ENCODE measurements at regions not wholly inside any gene's neighbourhood (a gene's known extent, or its start where the extent isn't known, plus 50 kb on each side); places are given as distances from the start of the nearest gene placed in this dataset.
A peak's percentile ranks its signal among the peaks of the same experiment; 100 is the strongest.
"Not testable (repeated sequence)": the region's sequence is repeated elsewhere in the genome, so short reads cannot be mapped to it uniquely, and the experiment has no call there.

DNA sequence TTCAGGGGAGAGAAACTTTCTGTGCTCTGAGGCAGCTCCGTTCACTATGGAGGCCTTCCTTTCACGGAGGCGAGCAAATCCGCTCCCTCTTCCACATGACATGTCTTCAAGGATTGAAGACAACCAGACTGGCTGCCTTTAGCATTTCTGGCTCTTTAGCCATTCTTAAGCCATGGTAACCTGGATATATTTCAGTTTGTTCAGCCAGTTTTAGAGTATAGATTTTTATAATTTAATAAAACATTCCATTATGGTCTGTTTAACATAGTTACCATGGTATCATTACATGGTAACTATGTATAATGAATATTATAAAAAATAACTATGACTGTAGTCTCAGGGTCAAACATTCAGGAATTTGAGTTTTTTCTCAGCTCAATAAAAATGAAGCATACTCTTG is 54.2 kb upstream of the NFIA start:
- no peak for DNase-seq

DNA sequence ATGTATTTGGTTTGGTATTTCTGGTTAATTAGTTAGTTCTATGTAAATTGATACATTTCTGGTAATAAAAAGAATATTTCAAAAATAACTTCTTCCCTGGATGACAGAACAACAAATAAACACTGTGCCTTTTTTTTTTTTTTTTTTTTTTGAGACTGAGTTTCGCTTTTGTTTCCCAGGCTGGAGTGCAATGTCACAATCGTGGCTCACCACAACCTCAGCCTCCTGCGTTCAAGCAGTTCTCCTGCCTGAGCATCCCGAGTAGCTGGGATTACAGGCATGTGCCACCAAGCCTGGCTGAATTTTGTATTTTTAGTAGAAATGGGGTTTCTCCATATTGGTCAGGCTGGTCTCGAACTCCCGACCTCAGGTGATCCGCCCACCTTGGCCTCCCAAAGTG is 64.3 kb upstream of the NFIA start:
- not testable (repeated sequence) for DNase-seq

DNA sequence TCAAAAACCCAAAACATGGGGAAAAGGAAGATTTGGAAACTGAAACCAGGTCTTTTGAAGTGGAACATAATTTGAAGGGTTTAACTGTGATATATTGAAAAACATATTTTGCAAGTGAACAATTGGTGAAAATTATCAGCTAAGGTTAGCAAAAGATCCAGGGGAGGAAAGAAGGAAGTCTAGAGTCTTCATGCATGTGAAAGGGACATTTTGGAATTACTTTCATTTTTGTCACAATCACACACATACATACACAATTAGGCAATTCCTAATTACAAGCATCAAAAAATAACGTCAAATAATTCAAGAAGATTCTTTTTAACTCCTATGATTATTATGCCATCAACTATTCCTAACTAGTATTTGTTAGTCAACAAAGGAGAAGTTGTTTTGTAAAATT is 64.7 kb upstream of the NFIA start:
- no peak for DNase-seq

DNA sequence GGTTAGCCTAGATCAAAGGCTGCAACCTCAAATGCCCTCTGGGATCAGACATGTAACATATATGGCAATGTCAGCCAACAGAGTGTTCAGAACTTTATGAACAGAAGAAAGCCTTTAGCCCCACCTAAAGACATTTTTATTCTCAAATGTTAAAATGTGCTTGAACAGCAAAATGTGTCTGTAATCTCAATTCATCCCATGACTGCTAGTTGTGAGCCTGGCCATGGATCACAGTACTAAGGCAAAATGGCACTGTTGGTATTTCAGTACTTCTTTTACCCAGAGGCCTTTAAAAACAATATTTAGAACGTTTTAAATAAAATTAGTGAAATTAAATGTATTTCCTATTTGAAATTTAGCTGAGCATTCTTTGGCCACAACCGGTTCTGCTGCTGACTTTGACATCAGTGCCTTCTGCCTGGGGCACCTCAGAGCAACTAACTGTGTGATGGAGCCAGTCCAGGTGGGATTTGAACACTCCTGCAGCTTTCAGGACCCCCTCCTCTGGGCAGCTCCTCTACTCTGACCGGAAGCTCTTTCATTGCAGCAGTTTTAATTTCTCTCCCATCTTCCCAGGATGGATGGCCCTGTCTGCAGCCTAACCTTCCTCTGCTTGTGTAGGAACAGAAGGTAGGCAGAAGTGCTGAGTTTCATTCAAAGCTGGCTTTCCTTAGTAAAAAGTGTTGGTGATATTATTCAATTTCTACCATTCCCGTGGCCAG is 68.3 kb upstream of the NFIA start:
- DNase-seq = no peak

DNA sequence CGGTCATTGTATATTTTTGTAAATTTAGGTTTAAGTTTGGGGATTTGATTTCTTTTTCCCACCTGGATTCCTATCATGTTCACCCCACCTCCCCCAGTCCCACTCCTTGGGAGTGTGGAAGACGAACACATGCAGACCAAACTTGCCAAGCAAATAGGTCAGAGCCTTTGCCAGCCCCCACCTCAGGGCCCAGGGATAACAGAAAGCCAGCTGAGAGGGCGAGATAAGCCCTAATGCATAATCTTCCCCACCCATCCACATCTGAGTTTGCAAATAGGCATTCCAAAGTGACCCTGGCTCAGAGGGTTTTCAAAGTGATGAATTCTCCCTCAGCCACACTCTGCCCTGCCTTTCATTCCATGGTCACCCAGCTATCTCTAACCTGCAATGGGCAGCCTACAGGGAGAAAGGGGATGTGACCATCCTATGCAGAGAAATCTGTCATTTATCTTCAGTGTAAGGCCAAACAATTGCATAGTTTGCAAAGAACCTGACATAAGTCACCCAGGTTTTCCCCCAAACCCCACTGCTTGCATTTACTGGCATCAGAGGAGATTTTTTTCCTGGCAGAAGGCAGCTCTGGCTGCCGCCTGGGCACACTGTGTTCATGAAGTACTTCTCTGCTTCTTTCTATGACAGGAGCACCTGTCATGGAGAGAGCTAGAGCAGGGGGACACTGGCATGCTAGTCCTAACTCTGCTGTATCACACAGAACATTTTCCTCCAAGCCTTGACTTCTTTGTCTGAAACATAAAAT is 69.0 kb upstream of the NFIA start:
- no peak for DNase-seq

DNA sequence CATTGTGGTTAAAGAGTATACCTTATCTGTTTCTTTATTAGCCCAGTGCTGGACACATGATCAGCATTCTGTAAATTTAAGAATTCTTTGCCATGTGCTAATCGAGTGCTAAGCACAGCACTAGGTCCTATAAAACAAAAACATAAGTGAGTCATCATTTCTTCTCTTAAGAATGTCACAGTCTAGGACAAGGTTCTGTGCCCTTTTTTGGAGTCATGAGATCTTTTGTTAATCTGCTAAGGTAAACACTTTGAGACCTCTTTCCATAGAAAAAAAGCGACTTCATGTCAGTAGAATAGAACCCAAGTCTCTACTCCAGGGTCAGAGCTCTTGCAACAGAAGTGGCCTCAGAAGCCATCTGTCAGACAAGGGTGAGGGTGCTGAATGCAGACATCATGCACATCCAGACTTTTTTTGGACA is 70.0 kb upstream of the NFIA start:
- no peak for DNase-seq

DNA sequence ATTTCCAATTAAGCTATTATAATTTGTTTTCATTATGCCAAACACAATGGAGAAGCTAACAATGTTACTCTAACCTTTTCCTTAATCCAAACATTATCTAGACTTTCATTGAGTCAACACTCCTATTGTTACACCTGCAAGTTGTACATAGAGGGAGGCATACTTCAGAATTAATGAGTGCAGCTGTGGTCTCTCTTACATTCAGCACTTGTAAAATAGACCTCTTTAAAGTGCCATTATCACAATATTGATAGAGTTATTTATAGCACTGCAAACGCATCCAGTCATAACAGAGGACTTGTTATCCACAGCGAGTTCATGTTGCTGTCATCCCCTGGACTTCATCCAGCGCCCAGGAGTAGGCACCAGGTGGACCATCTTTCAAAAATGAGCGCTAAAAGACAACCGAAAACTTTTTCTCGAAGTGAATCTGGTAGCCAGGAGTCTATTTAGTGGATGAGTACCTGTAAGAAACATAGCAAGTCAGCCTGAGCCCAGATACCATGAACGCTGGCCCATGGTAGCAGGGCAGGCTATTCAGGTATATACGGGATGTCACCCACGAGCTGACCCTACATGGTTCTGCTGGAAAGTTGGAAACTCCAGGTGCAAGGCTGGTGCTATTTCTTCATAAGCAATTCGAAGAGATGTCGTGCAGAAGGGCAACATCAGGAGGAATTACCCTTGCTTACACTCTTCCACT is 70.6 kb upstream of the NFIA start:
- DNase-seq = no peak

DNA sequence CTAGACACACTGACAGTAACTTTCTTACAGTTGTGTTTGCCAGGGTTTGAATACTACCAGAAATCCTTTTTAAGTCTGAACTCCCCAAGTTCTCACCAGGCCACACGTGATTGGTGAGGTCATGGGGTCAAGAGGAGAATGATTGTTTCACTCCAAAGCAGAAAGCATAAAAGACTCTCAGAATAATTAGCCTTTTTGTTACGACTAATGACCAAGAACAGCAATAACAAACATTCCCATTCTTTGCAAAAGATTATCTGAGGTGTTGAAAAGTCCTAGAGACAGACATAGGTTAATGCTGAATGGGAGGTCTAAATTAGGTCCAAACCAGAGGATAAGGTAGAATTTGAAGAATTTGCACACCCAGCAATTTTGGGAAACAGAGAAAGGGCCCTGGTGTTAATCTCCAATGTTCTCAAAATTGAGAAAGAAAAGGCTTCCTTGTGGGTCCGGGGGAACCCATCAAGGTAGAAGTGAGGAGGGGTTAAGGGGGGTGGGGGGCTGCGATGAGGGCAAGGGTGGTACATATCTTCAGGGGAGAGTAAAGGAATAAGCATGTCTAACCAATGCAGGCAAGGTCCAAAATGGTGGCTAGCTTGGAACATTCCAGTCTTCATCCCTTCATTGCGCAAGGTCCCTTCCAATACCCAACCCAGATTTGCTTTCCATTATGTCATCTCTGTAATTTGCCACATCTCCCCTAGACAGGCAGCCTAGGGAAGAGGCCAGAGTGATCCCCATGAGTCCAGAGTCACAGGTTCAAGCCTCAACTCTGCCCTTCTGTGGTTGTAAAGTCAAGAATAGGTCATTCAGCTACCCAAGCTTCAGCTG is 74.6 kb upstream of the NFIA start:
- no peak for DNase-seq

DNA sequence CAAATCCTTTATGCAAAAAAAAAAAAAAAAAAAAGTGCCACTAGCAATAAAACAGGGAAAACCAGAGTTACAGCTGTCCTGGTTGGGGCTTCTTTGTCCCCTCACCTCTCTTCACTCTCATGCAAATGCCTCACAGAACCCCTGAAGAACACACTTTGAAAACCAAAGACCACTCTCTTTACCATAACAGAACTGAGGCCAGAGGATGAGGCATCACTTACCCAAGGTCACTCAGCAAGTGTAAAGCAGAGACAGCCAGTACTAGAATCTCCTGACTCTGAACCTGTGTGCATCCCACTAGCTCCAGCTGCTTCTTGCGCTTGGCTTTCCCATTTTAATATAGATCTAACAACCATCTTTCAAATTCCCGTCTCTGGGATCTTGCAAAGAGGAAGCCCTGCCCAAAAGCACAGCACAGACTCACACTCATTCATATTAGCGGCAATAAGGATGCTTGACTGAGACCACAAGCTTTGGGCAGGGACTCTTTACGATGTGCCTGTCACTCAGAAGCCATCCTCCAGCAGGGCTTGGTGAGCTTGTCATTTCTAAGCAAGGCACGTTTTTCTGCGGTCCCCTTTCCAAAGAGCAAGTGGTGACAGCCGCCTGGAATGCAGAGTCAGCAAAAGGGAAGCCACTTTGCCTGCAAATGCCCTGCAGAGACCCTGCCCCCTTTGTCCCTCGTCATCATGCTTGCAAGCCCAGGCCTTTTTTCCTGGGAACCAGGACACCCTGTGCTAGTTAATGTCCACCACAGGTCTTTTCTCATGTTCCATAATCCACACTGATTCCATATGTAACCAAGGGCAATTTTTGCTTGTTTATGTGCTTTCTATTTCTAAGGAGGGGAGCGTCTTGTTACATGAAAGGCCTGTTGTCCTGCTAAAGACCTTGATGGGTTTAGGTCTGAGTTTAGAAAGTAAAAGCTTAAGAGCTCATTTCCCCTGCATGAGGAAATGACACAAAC is 76.5 kb upstream of the NFIA start:
- no peak for DNase-seq

DNA sequence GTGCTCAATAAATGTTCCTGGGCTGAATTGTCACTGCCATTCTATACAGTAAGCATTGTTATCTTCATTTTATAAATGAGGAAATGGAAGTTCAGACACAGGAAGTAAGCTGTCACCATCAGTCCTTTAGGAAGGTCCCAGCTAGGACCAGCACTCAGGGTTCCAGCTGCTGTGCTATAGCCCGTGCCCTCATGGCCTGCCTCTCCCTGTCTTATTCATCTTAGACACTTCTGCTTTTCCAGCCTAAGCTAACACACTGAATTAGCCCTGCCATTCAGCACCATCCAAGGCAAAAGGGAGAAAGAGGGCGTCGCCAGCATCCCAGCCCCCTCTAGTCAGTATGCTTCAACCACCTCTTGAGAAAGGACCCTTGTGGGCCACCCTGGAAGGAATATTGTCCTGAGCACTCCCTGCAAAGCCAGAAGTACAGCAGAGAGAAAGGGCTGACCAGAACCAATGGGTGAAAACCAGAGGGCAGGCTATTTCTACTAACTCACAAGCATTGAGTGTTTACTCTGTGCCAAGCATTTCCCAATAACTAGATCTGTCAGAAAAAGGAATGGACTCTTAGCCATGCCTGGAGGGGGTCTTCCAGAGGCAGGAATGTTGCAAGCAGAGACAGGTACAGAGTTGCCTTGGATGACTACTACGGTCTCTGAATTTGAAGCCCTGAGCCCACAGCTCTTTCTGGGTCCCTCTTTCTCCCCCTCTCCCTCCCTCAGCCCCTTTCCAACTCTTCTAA is 77.9 kb upstream of the NFIA start:
- no peak for DNase-seq

DNA sequence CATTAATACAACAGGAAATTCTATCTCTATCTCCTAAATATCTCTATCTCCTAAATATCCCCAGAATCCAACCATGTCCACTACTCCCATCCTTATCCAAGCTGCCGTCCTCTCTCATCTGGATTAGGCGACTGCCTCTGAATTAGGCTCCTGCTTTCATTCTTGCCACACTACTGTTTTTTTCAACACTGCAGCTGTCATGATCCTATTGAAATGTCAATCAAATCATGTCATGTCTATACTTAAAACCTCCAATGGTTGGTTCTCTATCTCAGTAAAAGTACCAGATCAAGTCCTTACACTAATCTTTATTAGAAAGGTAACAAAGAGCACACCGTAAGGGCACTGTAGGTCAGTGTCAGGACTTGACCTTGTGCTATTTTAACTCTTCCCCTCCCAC is 82.0 kb upstream of the NFIA start:
- no peak for DNase-seq

DNA sequence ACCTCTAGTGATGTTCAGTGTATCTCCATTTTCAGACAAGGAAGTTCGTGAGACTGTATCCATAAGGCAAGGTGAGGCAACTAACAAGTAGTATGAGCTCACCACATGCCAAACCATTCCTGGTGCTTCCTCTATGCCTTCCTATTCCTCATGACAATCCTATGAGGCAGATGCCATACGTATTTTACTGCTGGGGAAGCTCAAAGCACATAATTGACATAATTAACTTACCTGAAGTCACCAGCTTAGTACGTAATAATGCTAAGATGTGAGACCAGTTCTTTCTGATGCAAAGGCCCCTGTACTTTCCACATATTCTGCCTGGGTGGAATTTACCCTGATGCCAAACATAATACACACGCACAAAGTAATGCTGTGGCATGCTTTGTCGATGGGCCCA is 83.6 kb upstream of the NFIA start:
- no peak for DNase-seq

DNA sequence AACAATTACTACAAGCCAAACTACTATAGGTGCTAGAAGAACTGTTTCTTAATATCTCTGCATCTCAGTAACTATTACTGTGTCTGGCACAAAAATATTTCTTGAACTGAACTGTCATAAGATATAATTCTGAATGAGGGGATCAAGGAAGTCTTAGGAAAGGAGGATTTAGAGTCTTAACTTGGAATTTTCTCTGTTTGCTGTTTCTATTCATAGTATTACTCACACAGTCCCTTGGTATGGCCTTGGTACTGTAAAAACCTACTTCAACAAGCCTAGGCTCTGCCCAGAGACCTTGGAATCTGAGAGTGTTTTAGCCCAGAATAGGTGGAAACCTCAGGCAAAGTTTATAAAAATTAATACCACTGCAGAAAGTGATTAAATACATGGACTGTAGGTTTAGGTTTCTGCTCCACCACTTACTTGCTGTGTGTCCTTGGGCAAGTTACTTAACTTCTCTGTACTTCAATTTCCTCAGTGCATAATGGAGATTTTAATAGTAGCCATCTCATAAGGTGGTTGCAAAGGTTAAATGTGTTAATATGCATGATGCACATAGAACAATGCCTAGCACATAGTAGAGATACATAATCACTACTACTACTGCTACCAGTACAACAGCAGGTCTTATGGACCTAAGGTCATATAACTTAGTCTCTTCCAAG is 87.4 kb upstream of the NFIA start:
- no peak for DNase-seq

DNA sequence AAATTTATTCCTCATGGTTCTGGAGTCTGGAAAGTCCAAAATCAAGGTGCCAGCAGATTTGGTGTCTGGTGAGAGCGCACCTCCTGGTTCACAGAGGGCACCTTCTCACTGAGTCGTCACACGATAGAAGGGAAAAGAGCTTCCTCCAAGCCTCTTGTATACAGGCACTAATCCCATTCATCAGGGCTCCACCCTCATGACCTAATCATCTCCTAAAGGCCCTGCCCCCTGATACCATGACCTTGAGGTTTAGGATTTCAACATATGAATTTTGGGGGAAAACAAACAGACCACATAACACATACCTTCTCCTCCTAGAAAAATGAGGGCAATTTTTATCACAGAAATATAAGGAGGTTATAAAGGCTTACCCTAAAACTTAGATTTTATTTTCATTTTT is 88.0 kb upstream of the NFIA start:
- no peak for DNase-seq

DNA sequence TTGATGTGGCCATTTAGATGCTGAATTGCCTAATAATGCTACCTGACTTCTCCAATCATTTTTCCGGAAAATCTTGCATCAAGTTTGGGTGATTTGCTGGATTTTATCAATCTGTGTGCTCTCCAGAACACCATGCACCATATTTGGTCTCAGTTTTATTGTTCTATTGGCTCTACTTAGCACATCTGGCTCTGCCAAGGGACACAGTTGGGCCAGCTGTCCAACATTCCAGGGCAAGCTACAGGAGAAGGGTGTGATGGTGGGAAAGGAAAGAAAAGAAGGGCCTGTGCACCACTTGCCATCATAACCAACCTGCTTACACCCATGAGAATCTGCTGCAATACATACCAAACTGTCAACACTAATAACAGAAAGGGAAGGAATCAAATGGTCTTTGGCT is 90.2 kb upstream of the NFIA start:
- DNase-seq = no peak

DNA sequence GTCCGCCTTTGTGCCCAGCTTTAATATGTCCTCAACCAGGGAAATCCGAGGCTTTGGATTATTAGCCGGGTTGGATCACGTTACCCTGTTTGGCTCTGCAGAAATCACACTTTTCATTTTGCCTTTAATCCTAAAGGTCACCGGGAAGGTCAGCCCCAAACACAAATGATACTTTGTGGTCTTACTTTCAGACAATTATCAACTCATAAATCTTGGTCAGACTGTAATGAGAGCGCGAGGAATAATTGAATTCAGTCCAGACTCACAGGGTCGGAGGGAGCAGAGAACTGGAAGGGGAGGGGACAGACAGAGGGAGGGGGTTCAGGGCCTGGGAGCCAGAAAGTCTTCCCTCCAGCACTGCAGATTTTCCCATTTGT is 91.7 kb upstream of the NFIA start:
- DNase-seq = no peak

DNA sequence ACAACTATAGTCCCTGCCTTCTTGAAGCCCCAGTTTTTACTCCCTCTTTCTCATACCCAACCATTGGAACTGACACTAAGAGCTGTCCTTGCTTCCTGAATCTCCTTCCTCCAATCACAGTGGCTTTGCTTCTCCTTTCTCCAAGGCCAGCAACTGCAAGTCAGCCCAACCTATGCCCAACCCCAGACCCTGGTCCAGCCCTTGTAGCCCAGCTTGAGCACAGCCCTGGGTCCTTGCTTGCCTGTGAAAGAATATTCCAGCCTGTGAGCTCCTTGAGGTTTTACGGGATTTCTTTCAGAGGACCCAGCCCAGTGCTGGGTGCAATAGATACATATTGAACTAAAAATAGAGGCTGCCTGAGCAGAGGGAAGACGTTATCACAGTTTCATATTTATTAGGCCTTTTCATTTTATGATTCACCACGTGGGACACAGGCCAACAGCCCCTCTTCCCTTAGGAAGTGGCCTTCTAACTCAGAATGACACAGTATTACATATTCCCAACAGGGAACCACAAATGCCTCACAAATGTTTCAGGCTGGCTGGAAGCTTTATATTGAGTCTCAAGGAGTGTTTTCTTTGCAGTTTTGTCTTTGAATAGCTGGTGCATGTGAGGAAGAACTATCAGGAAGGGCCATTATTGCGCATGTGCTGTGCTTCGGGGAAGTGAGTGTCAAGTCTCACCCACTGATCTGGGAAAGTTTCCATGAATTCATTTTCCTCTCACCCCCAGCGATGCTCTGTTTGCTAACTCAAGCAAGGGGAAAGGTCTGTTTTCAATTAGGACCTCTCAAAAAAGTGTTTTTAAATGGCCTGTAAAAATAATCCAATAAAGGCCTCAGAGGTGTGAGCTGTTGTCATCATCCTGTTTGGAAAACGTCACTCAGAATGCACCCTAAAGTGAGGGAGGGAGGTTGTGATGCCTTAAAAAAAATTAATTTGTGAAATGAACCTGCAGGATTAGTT is 92.3 kb upstream of the NFIA start:
- peak; percentile 98 for DNase-seq

DNA sequence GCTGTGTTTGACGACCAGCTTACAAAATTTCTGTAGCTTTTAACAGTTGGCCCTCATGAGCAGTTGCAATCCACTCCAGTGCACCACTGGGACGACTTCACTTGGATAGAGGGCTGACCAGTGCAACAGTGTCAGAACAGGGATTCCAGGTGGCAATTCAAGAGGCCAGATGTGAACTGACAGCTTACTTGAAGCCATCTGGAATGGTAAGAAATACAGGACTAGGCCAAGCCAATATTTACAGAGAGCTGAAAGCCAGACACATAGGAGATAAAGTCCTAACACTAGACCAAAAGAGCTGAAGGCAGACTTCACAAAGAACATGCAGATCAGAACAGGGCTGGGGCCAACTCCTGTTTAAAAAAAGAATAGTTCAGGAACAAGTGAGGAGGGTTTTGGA is 93.5 kb upstream of the NFIA start:
- no peak for DNase-seq

DNA sequence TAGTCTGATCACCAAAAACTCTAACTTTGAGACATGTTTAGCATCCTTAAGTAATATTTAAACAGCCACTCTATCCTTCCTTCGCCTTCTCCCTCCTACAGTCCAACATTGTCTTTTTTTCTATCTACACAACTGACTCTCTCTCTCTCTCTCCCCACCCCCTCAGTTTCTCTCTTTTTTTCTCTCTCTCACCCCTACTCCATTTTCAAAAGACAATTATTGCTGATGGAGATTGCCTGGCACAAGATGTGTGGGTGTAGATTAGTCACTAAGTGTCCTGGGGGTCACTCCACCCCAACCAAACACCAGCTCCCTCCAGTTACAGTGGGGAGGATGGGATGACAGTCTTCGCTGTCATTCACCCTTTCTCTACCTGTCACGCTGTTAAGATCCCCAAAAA is 94.5 kb upstream of the NFIA start:
- no peak for DNase-seq
